HUDEP-2 (cell line): ENCODE measurements at regions not wholly inside any gene's neighbourhood (a gene's known extent, or its start where the extent isn't known, plus 50 kb on each side); places are given as distances from the start of the nearest gene placed in this dataset.
"Not testable (repeated sequence)": the region's sequence is repeated elsewhere in the genome, so short reads cannot be mapped to it uniquely, and the experiment has no call there.

Experiments used
- DNase-seq, 76 experiments: peaks; one replicate each; lab custom pipeline; 2025; ENCODE audit not compliant: unreplicated experiment in 76 of 76; lab: John Stamatoyannopoulos, UW

GRCh38 chr5:108696951-108697715 lies 50.6 kb upstream of the FER start:
- no peak for DNase-seq

- no peak for DNase-seq
Observed at GRCh38 chr5:108696407-108696806, 51.3 kb upstream of the FER start.

- no peak for DNase-seq
Observed at GRCh38 chr5:108688485-108688884, 59.2 kb upstream of the FER start.

- no peak for DNase-seq
Observed at GRCh38 chr5:108687595-108688200, 60.0 kb upstream of the FER start.

- no peak for DNase-seq
Observed at GRCh38 chr5:108686676-108687075, 61.0 kb upstream of the FER start.

GRCh38 chr5:108685448-108686216 lies 62.1 kb upstream of the FER start:
- not testable (repeated sequence) for DNase-seq

GRCh38 chr5:108681079-108681921 lies 66.4 kb upstream of the FER start:
- DNase-seq = peak in 41 of 76 experiments; percentile 1 to 72 (median 45)

- DNase-seq = no peak
Observed at GRCh38 chr5:108678091-108678490, 69.6 kb upstream of the FER start.

GRCh38 chr5:108675736-108676135 lies 72.0 kb upstream of the FER start:
- DNase-seq = no peak

- DNase-seq = no peak
Observed at GRCh38 chr5:108672639-108673038, 75.1 kb upstream of the FER start.

- peak in 2 of 76 experiments; percentile 9 to 15 for DNase-seq
Observed at GRCh38 chr5:108670591-108671289, 77.0 kb upstream of the FER start.

GRCh38 chr5:108669462-108669861 lies 78.2 kb upstream of the FER start:
- DNase-seq = no peak

GRCh38 chr5:108661590-108662219 lies 86.0 kb upstream of the FER start:
- no peak for DNase-seq

GRCh38 chr5:108661024-108661423 lies 86.7 kb upstream of the FER start:
- no peak for DNase-seq

GRCh38 chr5:108660291-108660690 lies 87.4 kb upstream of the FER start:
- DNase-seq = no peak

- DNase-seq = no peak
Observed at GRCh38 chr5:108659531-108659930, 88.2 kb upstream of the FER start.

GRCh38 chr5:108655750-108656450 lies 91.8 kb upstream of the FER start:
- no peak for DNase-seq

- DNase-seq = no peak
Observed at GRCh38 chr5:108654051-108654450, 93.6 kb upstream of the FER start.

- no peak for DNase-seq
Observed at GRCh38 chr5:108653201-108653600, 94.5 kb upstream of the FER start.
